IMR-90 (cell line): ENCODE measurements at regions not wholly inside any gene's neighbourhood (a gene's known extent, or its start where the extent isn't known, plus 50 kb on each side); places are given as distances from the start of the nearest gene placed in this dataset.

Experiments
- ATAC-seq: fragments of 200-7000 bp; cut with Tn5 transposase; 2 replicates; pipeline ENCODE4 v1.9.1; 2020; ENCODE audit warnings: low read depth, mild to moderate bottlenecking, moderate library complexity
- BruUV-seq: library from RNA; stranded (reverse); fragments of 400-500 nt; replicated peaks from 2 replicates; lab custom pipeline; 2021; lab: Mats Ljungman, UMichigan
- CTCF ChIA-PET: fragments of 300-600 bp; formaldehyde crosslinking; extraction: SDS; loops from one replicate; lab custom pipeline; 2021; ENCODE audit warnings: antibody characterized with exemption; lab: Yijun Ruan, JAX
- POLR2A ChIA-PET: fragments of 300-600 bp; sonication (Branson Sonifier 250); formaldehyde crosslinking; loops from one replicate; lab custom pipeline; 2022; ENCODE audit warnings: antibody characterized with exemption; ENCODE audit not compliant: unreplicated experiment; lab: Charles Lee
- DNase-seq: peaks from one replicate; pipeline ENCODE4 v3.0.0; 2013
- H2AFZ ChIP-seq: replicated peaks from 2 replicates; pipeline ENCODE3; 2013; ENCODE audit warnings: low read length, mild to moderate bottlenecking; ENCODE audit not compliant: poor library complexity
- H2AK5ac ChIP-seq: 2 replicates; pipeline ENCODE4 v1.6.1; 2013; ENCODE audit warnings: low read depth, low read length, inconsistent platforms
- H2AK9ac ChIP-seq: replicated peaks from 2 replicates; pipeline ENCODE3; 2013; ENCODE audit warnings: mild to moderate bottlenecking, low read depth, low read length, moderate library complexity; ENCODE audit not compliant: poor library complexity
- H2BK120ac ChIP-seq: 2 replicates; pipeline ENCODE4 v1.6.1; 2013; ENCODE audit warnings: low read depth, low read length, inconsistent platforms
- H2BK15ac ChIP-seq: 3 replicates; pipeline ENCODE4 v1.6.1; 2013; ENCODE audit warnings: low read depth, low read length, inconsistent platforms
- H2BK20ac ChIP-seq: 2 replicates; pipeline ENCODE4 v1.6.1; 2013; ENCODE audit warnings: low read depth, mild to moderate bottlenecking, inconsistent platforms, low read length, moderate library complexity
- H2BK5ac ChIP-seq: 2 replicates; pipeline ENCODE4 v1.6.1; 2013; ENCODE audit warnings: mild to moderate bottlenecking, low read depth, low read length, inconsistent platforms; ENCODE audit not compliant: poor library complexity, severe bottlenecking
- H3K14ac ChIP-seq: replicated peaks from 2 replicates; pipeline ENCODE4 v1.6.1; 2013; ENCODE audit warnings: low read depth, low read length, inconsistent platforms
- H3K18ac ChIP-seq: 2 replicates; pipeline ENCODE4 v1.6.1; 2013; ENCODE audit warnings: low read depth, low read length, control low read depth
- H3K23ac ChIP-seq: 2 replicates; pipeline ENCODE4 v1.6.1; 2013; ENCODE audit warnings: low read depth, low read length, inconsistent platforms
- H3K27ac ChIP-seq: 2 replicates; pipeline ENCODE4 v1.5.1; 2013; ENCODE audit warnings: mild to moderate bottlenecking, control low read depth, low read length; ENCODE audit not compliant: insufficient read depth
- H3K27me3 ChIP-seq: 2 replicates; pipeline ENCODE4 v1.6.1; 2013; ENCODE audit warnings: low read length; ENCODE audit not compliant: control insufficient read depth, insufficient read depth
- H3K36me3 ChIP-seq: 2 replicates; pipeline ENCODE4 v1.6.1; 2013; ENCODE audit warnings: low read length, mixed read lengths; ENCODE audit not compliant: control insufficient read depth, insufficient read depth
- H3K4ac ChIP-seq: 2 replicates; pipeline ENCODE4 v1.6.1; 2013; ENCODE audit warnings: low read depth, low read length, inconsistent platforms
- H3K4me1 ChIP-seq: 2 replicates; pipeline ENCODE4 v1.6.1; 2013; ENCODE audit warnings: low read length, mixed read lengths; ENCODE audit not compliant: control insufficient read depth, insufficient read depth
- H3K4me2 ChIP-seq: 2 replicates; pipeline ENCODE4 v1.6.1; 2013; ENCODE audit warnings: low read depth, mild to moderate bottlenecking, control low read depth, low read length, moderate library complexity
- H3K4me3 ChIP-seq: 2 replicates; pipeline ENCODE4 v1.5.1; 2013; ENCODE audit warnings: low read depth, mild to moderate bottlenecking, control low read depth, low read length, moderate library complexity; ENCODE audit not compliant: insufficient read depth
- H3K56ac ChIP-seq: 2 replicates; pipeline ENCODE4 v1.6.1; 2013; ENCODE audit warnings: low read length, inconsistent platforms; ENCODE audit not compliant: insufficient read depth; ENCODE audit errors: extremely low read depth
- H3K79me1 ChIP-seq, 2 experiments: 2 replicates each; pipeline ENCODE4 v1.6.1; 2013; ENCODE audit warnings: low read length in 2 of 2, inconsistent platforms in 1 of 2, low read depth in 1 of 2
- H3K9ac ChIP-seq: 2 replicates; pipeline ENCODE4 v1.6.1; 2013; ENCODE audit warnings: low read depth, low read length, control low read depth
- H3K9me1 ChIP-seq: 2 replicates; pipeline ENCODE4 v1.6.1; 2013; ENCODE audit warnings: low read length, inconsistent platforms; ENCODE audit not compliant: insufficient read depth
- H3K9me3 ChIP-seq: 2 replicates; pipeline ENCODE4 v1.6.1; 2013; ENCODE audit warnings: low read length; ENCODE audit not compliant: control insufficient read depth, insufficient read depth
- H4K20me1 ChIP-seq: 2 replicates; pipeline ENCODE4 v1.6.1; 2013; ENCODE audit warnings: low read length, inconsistent platforms; ENCODE audit not compliant: insufficient read depth
- H4K5ac ChIP-seq: 2 replicates; pipeline ENCODE4 v1.6.1; 2013; ENCODE audit warnings: mild to moderate bottlenecking, low read depth, low read length, control low read depth
- H4K8ac ChIP-seq, 2 experiments: 2 replicates each; pipeline ENCODE4 v1.6.1; 2013; ENCODE audit warnings: low read depth in 2 of 2, low read length in 2 of 2, control low read depth in 1 of 2, inconsistent platforms in 1 of 2
- H4K91ac ChIP-seq: 2 replicates; pipeline ENCODE4 v1.6.1; 2013; ENCODE audit warnings: low read depth, low read length, inconsistent platforms; ENCODE audit not compliant: insufficient read depth
- MAFK ChIP-seq: IDR thresholded peaks from 2 replicates; pipeline ENCODE4 v1.6.1; 2012; ENCODE audit warnings: low read depth, low read length, improper control_type of control experiment
- SMC3 ChIP-seq: fragments of 150-350 bp; IDR thresholded peaks from 2 replicates; pipeline ENCODE4 v1.6.1; 2016; ENCODE audit warnings: low read depth, mild to moderate bottlenecking, antibody characterized with exemption, low read length, moderate library complexity
- WGBS, 2 experiments: methylation state at CpG; one replicate each; pipeline versions ENCODE4 v1.1.5 to v1.1.7; 2013; ENCODE audit warnings: missing lambda C conversion rate in 2 of 2; ENCODE audit not compliant: insufficient read length in 1 of 2; ENCODE audit errors: extremely low coverage in 2 of 2; 5-methylcytosine and 5-hydroxymethylcytosine counted together
- dilution Hi-C: fragments of 300-500 bp; cut with HindIII; formaldehyde crosslinking; loops from one replicate; pipeline ENCODE4 v1.14.3; 2018; ENCODE audit warnings: low sequenced_read_pairs; ENCODE audit not compliant: unreplicated experiment
- in situ Hi-C: fragments of 300-500 bp; cut with MboI; formaldehyde crosslinking; loops from 3 replicates; pipeline ENCODE4 v1.14.3; 2019; ENCODE audit warnings: low sequenced_read_pairs, inconsistent platforms, mixed read lengths
- intact Hi-C: fragments of 100-400 bp; cut with micrococcal nuclease; formaldehyde crosslinking; loops from 2 replicates; pipeline ENCODE4 v1.10.0; 2022

DNA sequence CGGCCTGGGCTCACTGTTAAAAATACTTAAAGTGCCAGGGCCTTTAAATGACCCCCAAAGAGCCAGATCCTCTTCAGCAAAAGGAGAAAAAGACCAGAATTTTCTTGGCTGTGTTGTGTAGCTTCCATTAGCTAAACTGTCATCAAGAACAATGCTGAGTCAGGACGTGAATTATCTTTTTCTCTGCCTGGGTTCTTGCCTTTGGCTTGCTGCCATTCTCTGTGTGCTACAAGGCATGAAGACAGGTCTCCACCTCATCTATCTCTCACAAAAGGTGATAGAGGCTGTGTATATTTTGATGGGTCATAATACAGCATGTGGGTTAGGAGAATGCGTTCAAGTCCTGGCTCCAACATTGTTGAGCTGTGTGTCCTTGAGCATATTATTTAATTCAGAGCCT is 52.4 kb upstream of the SELENOK start:
- CTCF ChIA-PET, result no interaction called here
- Histone ChIP-seq H3K56ac (no peak overlapping the region), H3K27me3 (no peaks in the 10 kb centered on the region), H3K4me2 (no peak overlapping the region), H3K18ac (no peak overlapping the region), H3K9ac (no peak overlapping the region), H3K14ac (no peak overlapping the region), H3K9me3 (no peaks in the 10 kb centered on the region), H4K8ac (no peak overlapping the region), H3K4me3 (no peak overlapping the region), H2AK9ac (no peak overlapping the region), H2BK120ac (no peak overlapping the region), H3K23ac (no peak overlapping the region), H4K91ac (no peak overlapping the region), H2AK5ac (no peak overlapping the region), H3K4me1 (no peaks in the 10 kb centered on the region), H3K9me1 (no peaks in the 10 kb centered on the region), H2BK5ac (no peak overlapping the region), H3K36me3 (no peaks in the 10 kb centered on the region), H2AFZ (no peak overlapping the region), H3K4ac (no peak overlapping the region), H4K20me1 (no peaks in the 10 kb centered on the region), H2BK15ac (no peak overlapping the region), H2BK20ac (no peak overlapping the region), H3K27ac (no peak overlapping the region), H3K79me1 (no peaks in the 10 kb centered on the region), H4K5ac (no peak overlapping the region)
- BruUV-seq, result no TSS peak
- TF ChIP-seq SMC3, result no peak
- TF ChIP-seq MAFK, result 0 out of 2 replicates have a peak, but pooled peaks have one; percentile 6
- no peak for ATAC-seq
- POLR2A ChIA-PET, result no interaction called here
- intact Hi-C loops, result no loop called here
- WGBS, 2 experiments, result no CpG with 5 or more reads among the region's 3 CpGs
- no peak for DNase-seq
- dilution Hi-C loops, result no loop called here
- in situ Hi-C loops, result no loop called here
